GM12865 (cell line): ENCODE measurements at regions not wholly inside any gene's neighbourhood (a gene's known extent, or its start where the extent isn't known, plus 50 kb on each side); places are given as distances from the start of the nearest gene placed in this dataset.

Source experiments
- DNase-seq: peaks from one replicate; pipeline ENCODE4 v3.0.0; 2010; ENCODE audit warnings: low read depth
- H3K4me3 ChIP-seq: 2 replicates; pipeline ENCODE4 v1.5.1; 2011; ENCODE audit warnings: mild to moderate bottlenecking, low read depth, low read length, control low read depth
- CTCF ChIP-seq: IDR thresholded peaks from 2 replicates; pipeline ENCODE4 v1.5.1; 2011; ENCODE audit warnings: low read length, control low read depth, low read depth, inconsistent platforms; ENCODE audit not compliant: insufficient read depth; ENCODE audit errors: missing control alignments

GRCh38 chr4:174036111-174036510, 247.4 kb downstream of the FBXO8 start:
- TF ChIP-seq CTCF, result no peak
- no peak for DNase-seq
- H3K4me3 ChIP-seq, result no peak overlapping the region

- DNase-seq, result no peak
- H3K4me3 ChIP-seq, result no peak overlapping the region
- TF ChIP-seq CTCF, result no peak
These were observed 259.8 kb downstream of the FBXO8 start for GRCh38 chr4:174023641-174024040.

GRCh38 chr4:174018236-174018635, 265.2 kb downstream of the FBXO8 start:
- DNase-seq, result no peak
- no peak for TF ChIP-seq CTCF
- no peak overlapping the region for H3K4me3 ChIP-seq

- H3K4me3 ChIP-seq, result no peak overlapping the region
- DNase-seq, result no peak
- TF ChIP-seq CTCF, result no peak
These were observed 267.2 kb downstream of the FBXO8 start for GRCh38 chr4:174016251-174016650.

GRCh38 chr4:174012886-174013259, 270.6 kb downstream of the FBXO8 start:
- no peak overlapping the region for H3K4me3 ChIP-seq
- TF ChIP-seq CTCF, result no peak
- no peak for DNase-seq

GRCh38 chr4:174012135-174012885, 271.2 kb downstream of the FBXO8 start:
- no peak for TF ChIP-seq CTCF
- H3K4me3 ChIP-seq, result no peak overlapping the region
- DNase-seq, result no peak

GRCh38 chr4:174010547-174010946, 272.9 kb downstream of the FBXO8 start:
- no peak for DNase-seq
- no peak for TF ChIP-seq CTCF
- no peak overlapping the region for H3K4me3 ChIP-seq
